SH-SY5Y (cell line): ENCODE measurements at regions not wholly inside any gene's neighbourhood (a gene's known extent, or its start where the extent isn't known, plus 50 kb on each side); places are given as distances from the start of the nearest gene placed in this dataset.

Experiments
- GATA2 ChIP-seq: IDR thresholded peaks from 2 replicates; pipeline ENCODE4 v1.6.1; 2011; ENCODE audit warnings: mild to moderate bottlenecking, low read depth, low read length
- GATA3 ChIP-seq: IDR thresholded peaks from 2 replicates; pipeline ENCODE4 v1.6.1; 2011; ENCODE audit warnings: low read depth, mild to moderate bottlenecking, low read length, moderate library complexity

GRCh38 chr2:51619961-51620360 is 588.0 kb upstream of the NRXN1 start:
- TF ChIP-seq GATA3 (no peak), GATA2 (no peak)
